SK-N-SH (cell line): ENCODE measurements at regions not wholly inside any gene's neighbourhood (a gene's known extent, or its start where the extent isn't known, plus 50 kb on each side); places are given as distances from the start of the nearest gene placed in this dataset.

Experiments used
- CTCF ChIA-PET: fragments of 300-600, 350-600 bp; formaldehyde crosslinking; extraction: SDS; loops from one replicate; lab custom pipeline; 2021; lab: Yijun Ruan, JAX
- POLR2A ChIA-PET: fragments of 350-600 bp; sonication (Branson Sonifier 250); formaldehyde crosslinking; extraction: SDS; loops from one replicate; lab custom pipeline; 2020; ENCODE audit warnings: antibody characterized with exemption, inconsistent platforms; lab: Yijun Ruan, JAX
- DNase-seq: peaks from one replicate; pipeline ENCODE4 v3.0.0; 2012
- H2AFZ ChIP-seq: fragments of 200-600 bp; sonication (generic); 2 replicates; pipeline ENCODE4 v1.8.1; 2016; ENCODE audit warnings: antibody characterized with exemption, mild to moderate bottlenecking, low read depth
- H3F3A ChIP-seq: fragments of 200-600 bp; sonication (generic); replicated peaks from 2 replicates; pipeline ENCODE3; 2016; ENCODE audit warnings: antibody characterized with exemption, mild to moderate bottlenecking; ENCODE audit not compliant: insufficient read depth
- H3K27ac ChIP-seq, 2 experiments: fragments of 200-500 bp in 1 of 2; fragments of 200-600 bp in 1 of 2; sonication (Bioruptor generic) in 1 of 2; sonication (generic), shearing (Covaris generic) in 1 of 2; 2 replicates each; pipeline versions ENCODE4 v1.5.1 to v1.6.1; 2014 to 2016; ENCODE audit warnings: low read depth in 2 of 2, inconsistent platforms in 1 of 2, low read length in 1 of 2, mild to moderate bottlenecking in 1 of 2, mixed read lengths in 1 of 2
- H3K27me3 ChIP-seq: fragments of 200-600 bp; sonication (generic), shearing (Covaris generic); 2 replicates; pipeline ENCODE4 v1.6.1; 2016; ENCODE audit warnings: mixed run types; ENCODE audit not compliant: insufficient read depth
- H3K36me3 ChIP-seq, 2 experiments: fragments of 200-500 bp in 1 of 2; fragments of 200-600 bp in 1 of 2; sonication (Bioruptor generic) in 1 of 2; sonication (generic) in 1 of 2; replicated peaks in 1 of 2; 2 replicates each; pipeline versions ENCODE3 to v1.5.1; 2014 to 2016; ENCODE audit warnings: low read length in 1 of 2, mild to moderate bottlenecking in 1 of 2; ENCODE audit not compliant: insufficient read depth in 2 of 2, control insufficient read depth in 1 of 2
- H3K4me1 ChIP-seq, 2 experiments: fragments of 200-500 bp in 1 of 2; fragments of 200-600 bp in 1 of 2; sonication (Bioruptor generic) in 1 of 2; sonication (generic), shearing (Covaris generic) in 1 of 2; 2 replicates each; pipeline versions ENCODE4 v1.5.1 to v1.6.1; 2014 to 2016; ENCODE audit warnings: low read depth in 1 of 2, low read length in 1 of 2, mixed run types in 1 of 2; ENCODE audit not compliant: insufficient read depth in 2 of 2, control insufficient read depth in 1 of 2
- H3K4me2 ChIP-seq: fragments of 200-600 bp; sonication (generic), shearing (Covaris generic); 2 replicates; pipeline ENCODE4 v1.6.1; 2017; ENCODE audit warnings: mixed run types
- H3K4me3 ChIP-seq, 2 experiments: fragments of 200-500 bp in 1 of 2; fragments of 200-600 bp in 1 of 2; sonication (Bioruptor generic) in 1 of 2; sonication (generic), shearing (Covaris generic) in 1 of 2; 2 replicates each; pipeline versions ENCODE4 v1.5.1 to v1.8.1; 2014 to 2016; ENCODE audit warnings: low read depth in 2 of 2, inconsistent platforms in 1 of 2, low read length in 1 of 2, mild to moderate bottlenecking in 1 of 2, mixed read lengths in 1 of 2, moderate library complexity in 1 of 2
- H3K79me2 ChIP-seq: fragments of 200-600 bp; sonication (generic); 2 replicates; pipeline ENCODE4 v1.8.1; 2017; ENCODE audit warnings: mild to moderate bottlenecking; ENCODE audit not compliant: insufficient read depth
- H3K9ac ChIP-seq: fragments of 200-600 bp; sonication (generic); 2 replicates; pipeline ENCODE4 v1.6.1; 2017; ENCODE audit warnings: mixed run types
- H3K9me2 ChIP-seq: fragments of 200-600 bp; sonication (generic); 2 replicates; pipeline ENCODE4 v1.6.1; 2017; ENCODE audit warnings: mixed run types
- H3K9me3 ChIP-seq: fragments of 200-600 bp; sonication (generic); 2 replicates; pipeline ENCODE4 v1.6.1; 2017; ENCODE audit warnings: mixed run types, mild to moderate bottlenecking, moderate library complexity
- H4K20me1 ChIP-seq: fragments of 200-600 bp; sonication (generic); 2 replicates; pipeline ENCODE4 v1.6.1; 2017; ENCODE audit warnings: mild to moderate bottlenecking, mixed run types; ENCODE audit not compliant: insufficient read depth
- CHD2 ChIP-seq: fragments of 150-350 bp; IDR thresholded peaks from 2 replicates; pipeline ENCODE4 v1.6.1; 2018; ENCODE audit warnings: low read length; ENCODE audit not compliant: partially characterized antibody
- CTCF ChIP-seq: fragments of 200-600 bp; sonication (generic); IDR thresholded peaks from 2 replicates; pipeline ENCODE4 v1.6.1; 2017; ENCODE audit warnings: antibody characterized with exemption, mild to moderate bottlenecking, moderate library complexity
- ELF1 ChIP-seq: IDR thresholded peaks from 2 replicates; pipeline ENCODE4 v1.4.0; 2012
- FOSL2 ChIP-seq: IDR thresholded peaks from 2 replicates; pipeline ENCODE4 v1.4.0; 2012; ENCODE audit warnings: low read depth, mild to moderate bottlenecking, moderate library complexity, borderline replicate concordance
- FOXJ3 ChIP-seq: sonication (generic); formaldehyde crosslinking; IDR thresholded peaks from 2 replicates; pipeline ENCODE4 v1.5.1; 2020; ENCODE audit warnings: mild to moderate bottlenecking, missing genetic modification reagents
- GATA2 ChIP-seq: sonication (generic); formaldehyde crosslinking; IDR thresholded peaks from 2 replicates; pipeline ENCODE4 v1.5.0; 2020; ENCODE audit warnings: mild to moderate bottlenecking, missing genetic modification reagents
- REST ChIP-seq: IDR thresholded peaks from 2 replicates; pipeline ENCODE4 v1.6.1; 2012; ENCODE audit warnings: mild to moderate bottlenecking, low read depth, low read length, moderate library complexity
- SMC3 ChIP-seq: IDR thresholded peaks from 2 replicates; pipeline ENCODE4 v1.6.1; 2012; ENCODE audit warnings: low read depth, low read length, improper control_type of control experiment
- TCF12 ChIP-seq: IDR thresholded peaks from 2 replicates; pipeline ENCODE4 v1.4.0; 2012
- TEAD4 ChIP-seq: IDR thresholded peaks from 2 replicates; pipeline ENCODE4 v1.4.0; 2012; ENCODE audit warnings: mild to moderate bottlenecking, borderline replicate concordance; ENCODE audit not compliant: insufficient read depth
- WGBS: methylation state at CpG from one replicate; pipeline ENCODE4 v1.1.6; 2017; ENCODE audit warnings: low lambda C conversion rate; 5-methylcytosine and 5-hydroxymethylcytosine counted together
- TF ChIP-seq, protein P1 (sequence below): IDR thresholded peaks from 2 replicates; pipeline ENCODE4; 2012
- TF ChIP-seq, protein P2 (sequence below): fragments of 150-350 bp; IDR thresholded peaks from 2 replicates; pipeline ENCODE4 v1.6.1; 2016; ENCODE audit warnings: mild to moderate bottlenecking, low read depth, low read length

- H3K36me3 ChIP-seq: no peaks in the 10 kb centered on the region
- H3F3A ChIP-seq: no peaks in the 10 kb centered on the region
- no peak overlapping the region for H2AFZ ChIP-seq
- 78% methylated on average over 8 of the region's 8 CpGs for WGBS
- no peaks in the 10 kb centered on the region for H3K79me2 ChIP-seq
- H3K9me3 ChIP-seq: no peaks in the 10 kb centered on the region
- DNase-seq: no peak
- no peaks in the 10 kb centered on the region for H3K27me3 ChIP-seq
- no peak overlapping the region for H3K9ac ChIP-seq
- POLR2A ChIA-PET: no interaction called here
- no peaks in the 10 kb centered on the region for H3K4me1 ChIP-seq
- TF ChIP-seq FOXJ3 (CRISPR knock-in tag) (no peak), TEAD4 (no peak), SMC3 (no peak), FOSL2 (no peak), REST (no peak), GATA2 (CRISPR knock-in tag) (no peak), CHD2 (no peak), TCF12 (no peak), ELF1 (no peak), CTCF (no peak)
- TF ChIP-seq, protein P1, sequence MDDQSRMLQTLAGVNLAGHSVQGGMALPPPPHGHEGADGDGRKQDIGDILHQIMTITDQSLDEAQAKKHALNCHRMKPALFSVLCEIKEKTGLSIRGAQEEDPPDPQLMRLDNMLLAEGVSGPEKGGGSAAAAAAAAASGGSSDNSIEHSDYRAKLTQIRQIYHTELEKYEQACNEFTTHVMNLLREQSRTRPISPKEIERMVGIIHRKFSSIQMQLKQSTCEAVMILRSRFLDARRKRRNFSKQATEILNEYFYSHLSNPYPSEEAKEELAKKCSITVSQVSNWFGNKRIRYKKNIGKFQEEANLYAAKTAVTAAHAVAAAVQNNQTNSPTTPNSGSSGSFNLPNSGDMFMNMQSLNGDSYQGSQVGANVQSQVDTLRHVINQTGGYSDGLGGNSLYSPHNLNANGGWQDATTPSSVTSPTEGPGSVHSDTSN: no peak
- TF ChIP-seq, protein P2, sequence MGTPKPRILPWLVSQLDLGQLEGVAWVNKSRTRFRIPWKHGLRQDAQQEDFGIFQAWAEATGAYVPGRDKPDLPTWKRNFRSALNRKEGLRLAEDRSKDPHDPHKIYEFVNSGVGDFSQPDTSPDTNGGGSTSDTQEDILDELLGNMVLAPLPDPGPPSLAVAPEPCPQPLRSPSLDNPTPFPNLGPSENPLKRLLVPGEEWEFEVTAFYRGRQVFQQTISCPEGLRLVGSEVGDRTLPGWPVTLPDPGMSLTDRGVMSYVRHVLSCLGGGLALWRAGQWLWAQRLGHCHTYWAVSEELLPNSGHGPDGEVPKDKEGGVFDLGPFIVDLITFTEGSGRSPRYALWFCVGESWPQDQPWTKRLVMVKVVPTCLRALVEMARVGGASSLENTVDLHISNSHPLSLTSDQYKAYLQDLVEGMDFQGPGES: no peak
- no peak overlapping the region for H3K4me3 ChIP-seq
- H3K27ac ChIP-seq: no peak overlapping the region
- H3K9me2 ChIP-seq: no peaks in the 10 kb centered on the region
- CTCF ChIA-PET: no interaction called here
- no peaks in the 10 kb centered on the region for H4K20me1 ChIP-seq
- H3K4me2 ChIP-seq: no peak overlapping the region
These were observed 864.3 kb downstream of the NSUN3 start for GRCh38 chr3:94927175-94927574.
